ENCODE measurements at regions not wholly inside any gene's neighbourhood (a gene's known extent, or its start where the extent isn't known, plus 50 kb on each side); places are given as distances from the start of the nearest gene placed in this dataset.

DNA sequence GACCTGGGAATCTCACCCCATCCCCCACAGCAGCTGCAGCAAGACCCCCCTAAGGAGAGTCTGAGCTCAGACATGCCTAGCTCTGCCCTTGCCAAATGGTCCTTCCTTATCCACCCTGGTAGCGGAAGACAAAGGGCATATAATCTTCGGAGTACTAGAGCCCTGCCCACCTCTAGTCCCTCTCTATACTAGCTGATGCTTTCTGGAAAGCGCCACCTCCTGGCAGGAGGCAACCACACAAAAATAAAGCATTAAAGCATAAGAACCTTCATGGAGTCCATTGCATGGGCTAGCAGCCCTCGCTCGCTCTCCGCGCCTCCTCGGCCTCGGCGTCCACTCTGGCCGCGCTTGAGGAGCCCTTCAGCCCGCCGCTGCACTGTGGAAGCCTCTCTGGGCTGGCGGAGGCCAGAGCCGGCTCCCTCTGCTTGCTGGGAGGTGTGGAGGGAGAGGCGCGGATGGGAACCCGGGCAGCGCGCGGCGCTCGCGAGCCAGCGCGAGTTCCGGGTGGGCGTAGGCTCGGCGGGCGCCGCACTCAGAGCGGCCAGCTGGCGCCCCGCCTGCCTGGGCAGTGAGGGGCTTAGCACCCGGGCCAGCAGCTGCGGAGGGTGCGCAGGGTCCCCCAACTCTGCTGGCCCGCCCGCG is 941.2 kb downstream of the SUCLG1 start:
- Histone ChIP-seq H3K27ac (no peak overlapping the region), H3K4me3 (no peak overlapping the region), H3K27me3 (no peaks in the 10 kb centered on the region), H3K36me3 (no peaks in the 10 kb centered on the region), H3K4me1 (no peaks in the 10 kb centered on the region), H3K9me3 (peaks cover 0 to 15% (median 0%) of the 10 kb centered on the region in 12 donors)
- 96 to 98% (median 97%) methylated on average over 33 to 42 of the region's 42 CpGs for WGBS, 4 donors
- DNase-seq (peak in 1 of 5 donors; percentile 28), ATAC-seq (no peak)
- intact Hi-C loops (cut with DNase I), result no loop called here
- no peak for TF ChIP-seq POLR2A (IDR thresholded peaks at IDR 0.05)
- no peak for TF ChIP-seq CTCF (IDR thresholded peaks at IDR 0.05)

DNA sequence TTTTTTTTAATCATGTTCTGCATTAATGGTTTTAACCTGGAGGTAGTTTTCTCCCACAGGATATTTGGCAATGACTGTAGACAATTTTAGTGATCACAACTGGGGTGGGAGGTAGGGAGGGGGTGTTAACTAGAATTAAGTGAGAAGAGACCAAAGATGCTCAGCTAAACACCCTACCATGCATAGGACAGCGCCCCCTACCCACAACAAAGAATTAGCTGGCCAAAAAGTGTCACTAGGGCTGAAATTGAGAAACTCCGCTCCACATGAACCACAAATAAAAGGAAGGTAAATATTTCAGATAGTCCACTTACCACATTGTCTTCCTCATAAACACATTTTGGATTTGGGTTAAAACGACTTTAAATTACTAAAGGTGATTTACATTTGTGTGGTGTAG is 942.6 kb downstream of the SUCLG1 start:
- no peak for DNase-seq
- WGBS, 4 donors, result 44 to 48% (median 46%) methylated on average over 3 of the region's 3 CpGs
- Histone ChIP-seq H3K9me3 (peaks cover 0 to 15% (median 0%) of the 10 kb centered on the region in 12 donors), H3K27ac (no peak overlapping the region), H3K36me3 (no peaks in the 10 kb centered on the region), H3K4me3 (no peak overlapping the region), H3K4me1 (no peaks in the 10 kb centered on the region), H3K27me3 (no peaks in the 10 kb centered on the region)
- intact Hi-C loops (cut with DNase I), result no loop called here
- no peak for ATAC-seq
- TF ChIP-seq POLR2A (IDR thresholded peaks at IDR 0.05) (no peak), CTCF (IDR thresholded peaks at IDR 0.05) (no peak)

GRCh38 chr2:83487451-83487850 is 971.6 kb downstream of the SUCLG1 start:
- no peak overlapping the region for H3K4me3 ChIP-seq
- WGBS, 4 donors, result 61 to 84% (median 74%) methylated on average over 1 of the region's 1 CpG
- H3K36me3 ChIP-seq, result no peaks in the 10 kb centered on the region
- H3K4me1 ChIP-seq, result no peaks in the 10 kb centered on the region
- ATAC-seq (no peak), DNase-seq (no peak)
- intact Hi-C loops (cut with DNase I), result no loop called here
- H3K9me3 ChIP-seq, result peaks cover 0 to 5% (median 0%) of the 10 kb centered on the region in 12 donors
- TF ChIP-seq CTCF (IDR thresholded peaks at IDR 0.05), result no peak
- no peak for TF ChIP-seq POLR2A (IDR thresholded peaks at IDR 0.05)
- no peaks in the 10 kb centered on the region for H3K27me3 ChIP-seq
- H3K27ac ChIP-seq, result no peak overlapping the region

DNA sequence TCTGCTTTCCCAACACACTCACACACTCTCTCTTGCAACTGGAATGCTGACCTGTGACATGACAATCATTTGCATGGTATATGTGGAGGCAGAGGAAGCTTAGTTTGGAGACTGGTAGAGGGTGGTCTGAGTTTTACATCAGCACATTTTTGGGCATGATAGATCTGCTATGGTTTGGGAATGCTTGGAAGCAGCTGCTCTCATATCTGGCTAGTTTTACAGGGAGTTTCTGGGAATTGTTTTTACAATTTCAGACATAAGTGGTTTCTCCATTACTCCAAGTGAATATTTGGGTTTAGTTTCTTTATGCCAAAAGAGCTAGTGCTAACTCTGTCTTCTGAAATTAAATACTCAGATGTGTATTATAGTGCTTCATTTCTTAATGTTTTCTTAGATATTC is 977.6 kb downstream of the SUCLG1 start:
- Histone ChIP-seq H3K4me1 (no peaks in the 10 kb centered on the region), H3K9me3 (no peaks in the 10 kb centered on the region), H3K27me3 (no peaks in the 10 kb centered on the region), H3K4me3 (no peak overlapping the region), H3K36me3 (no peaks in the 10 kb centered on the region), H3K27ac (no peak overlapping the region)
- DNase-seq (no peak), ATAC-seq (no peak)
- TF ChIP-seq POLR2A (IDR thresholded peaks at IDR 0.05) (no peak), CTCF (IDR thresholded peaks at IDR 0.05) (no peak)
- intact Hi-C loops (cut with DNase I), result no loop called here

Data from heart left ventricle (tissue), 16 donors.